ENCODE measurements at regions not wholly inside any gene's neighbourhood (a gene's known extent, or its start where the extent isn't known, plus 50 kb on each side); places are given as distances from the start of the nearest gene placed in this dataset.
A peak's percentile ranks its signal among the peaks of the same experiment; 100 is the strongest.
"Not testable (repeated sequence)": the region's sequence is repeated elsewhere in the genome, so short reads cannot be mapped to it uniquely, and the experiment has no call there.

DNA sequence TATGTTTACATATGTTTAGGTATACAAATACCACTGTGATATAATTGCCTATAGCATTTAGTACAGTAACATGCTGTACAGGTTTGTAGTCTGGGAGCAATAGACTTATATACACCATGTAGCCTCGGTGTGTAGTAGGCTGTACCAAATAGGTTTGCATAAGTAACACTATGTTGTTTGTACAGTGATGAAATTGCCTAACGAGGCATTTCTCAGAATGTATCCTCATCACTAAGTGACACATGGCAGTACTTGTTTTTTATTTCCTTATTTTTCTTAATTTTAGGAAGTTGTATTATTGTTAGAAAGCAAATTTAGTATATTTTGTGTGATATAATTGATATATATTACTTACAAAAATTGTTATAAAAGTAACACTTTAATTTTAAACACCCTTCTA, 840.9 kb downstream of the LTN1 start:
- no peak for DNase-seq

DNA sequence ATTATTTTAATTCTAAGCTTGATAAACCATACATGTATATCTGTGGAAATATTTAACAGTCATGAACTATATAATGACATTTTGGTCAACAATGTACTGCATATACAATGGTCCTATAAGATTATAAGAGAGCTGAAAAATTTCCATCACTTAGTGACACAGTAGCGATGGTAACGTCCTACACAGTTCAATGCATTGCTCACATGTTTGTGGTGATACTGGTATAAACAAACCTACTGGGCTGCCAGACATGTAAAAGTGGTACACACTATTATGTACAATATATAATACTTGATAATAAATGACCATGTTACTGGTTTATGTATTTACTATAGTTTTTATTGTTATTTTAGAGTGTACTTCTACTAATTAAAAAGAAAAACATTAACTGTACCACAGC, 841.9 kb downstream of the LTN1 start:
- DNase-seq: no peak

DNA sequence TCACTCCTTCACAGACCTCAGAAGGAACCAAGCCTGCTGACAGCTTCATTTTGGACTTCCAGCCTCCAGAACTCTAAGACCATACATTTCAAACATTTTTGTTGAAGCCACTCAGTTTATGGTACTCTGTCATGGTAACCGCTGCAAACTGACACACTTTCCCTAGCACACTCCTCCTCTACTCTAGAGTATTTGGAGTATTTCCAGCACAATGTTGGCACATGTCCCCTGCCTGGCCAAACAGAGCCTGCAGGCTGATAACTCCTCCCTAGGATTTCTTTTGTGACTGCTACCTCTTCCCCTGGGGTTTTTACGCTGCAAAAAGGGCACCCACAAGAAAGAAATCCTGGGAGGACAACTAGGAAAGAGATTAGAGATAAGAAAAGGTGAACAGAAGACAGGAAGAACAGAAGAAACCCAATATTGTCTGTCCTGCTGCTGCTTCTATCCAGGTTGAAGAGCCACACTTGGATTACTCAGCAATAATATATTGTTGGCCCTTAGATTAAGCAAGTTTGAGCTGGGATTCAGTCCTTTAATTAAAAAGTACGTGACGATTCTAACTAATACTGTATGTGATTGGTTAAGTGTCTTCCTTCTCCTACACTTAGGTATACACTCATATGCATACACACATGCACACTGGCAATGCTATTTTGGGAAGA, 844.1 kb downstream of the LTN1 start:
- peak; percentile 45 for DNase-seq

DNA sequence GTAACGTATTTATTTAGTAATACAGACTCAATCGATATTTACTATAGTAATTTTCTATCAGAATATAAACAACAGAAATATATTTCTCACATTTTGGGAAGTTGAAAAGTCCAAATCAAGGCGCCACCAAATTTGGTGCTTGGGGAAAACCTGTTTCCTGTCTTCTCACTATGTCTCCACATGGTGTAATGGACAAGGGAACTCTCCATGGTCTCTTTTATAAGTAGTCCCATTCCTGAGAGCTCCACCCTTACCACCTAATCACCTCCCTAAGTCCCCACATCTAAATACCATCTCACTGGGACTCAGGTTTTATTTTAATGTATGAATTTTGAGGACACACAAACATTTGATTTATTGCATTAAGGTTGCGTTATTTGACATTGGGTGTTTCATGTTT, 848.0 kb downstream of the LTN1 start:
- DNase-seq: no peak

DNA sequence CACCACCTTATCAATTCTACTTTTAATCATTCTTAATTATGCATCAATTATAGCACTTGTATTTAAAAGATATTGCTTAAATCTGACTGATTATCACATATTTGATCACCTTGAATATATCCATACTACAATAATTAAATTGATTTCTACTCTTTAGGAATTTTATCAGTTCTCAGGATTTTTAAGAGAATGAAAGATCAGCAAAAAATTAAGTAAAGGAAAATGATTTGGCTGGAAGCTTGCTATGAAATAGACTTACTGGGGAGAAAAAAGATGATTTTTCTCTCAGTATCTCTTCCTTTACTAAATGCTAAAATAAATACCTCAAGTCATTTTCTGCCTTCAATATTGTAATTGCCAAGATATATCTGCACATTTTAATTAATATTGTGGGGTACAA, 848.6 kb downstream of the LTN1 start:
- DNase-seq: no peak

DNA sequence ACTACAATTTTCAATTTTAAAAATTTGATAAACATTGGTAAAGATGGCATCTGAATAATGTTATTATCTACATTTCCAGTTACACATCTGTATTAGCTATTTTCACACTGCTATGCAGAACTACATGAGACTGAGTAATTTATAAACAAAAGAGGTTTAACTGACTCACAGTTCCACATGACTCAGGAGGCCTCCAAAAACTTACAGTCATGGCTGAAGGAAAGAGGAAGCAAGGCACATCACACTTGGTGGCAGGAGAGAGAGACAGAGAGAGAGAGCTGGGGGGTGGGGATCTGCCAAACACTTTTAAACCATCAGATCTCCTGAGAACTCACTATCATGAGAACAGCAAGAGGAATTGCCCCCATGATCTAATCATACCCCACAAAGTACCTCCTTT, 850.0 kb downstream of the LTN1 start:
- DNase-seq: no peak

DNA sequence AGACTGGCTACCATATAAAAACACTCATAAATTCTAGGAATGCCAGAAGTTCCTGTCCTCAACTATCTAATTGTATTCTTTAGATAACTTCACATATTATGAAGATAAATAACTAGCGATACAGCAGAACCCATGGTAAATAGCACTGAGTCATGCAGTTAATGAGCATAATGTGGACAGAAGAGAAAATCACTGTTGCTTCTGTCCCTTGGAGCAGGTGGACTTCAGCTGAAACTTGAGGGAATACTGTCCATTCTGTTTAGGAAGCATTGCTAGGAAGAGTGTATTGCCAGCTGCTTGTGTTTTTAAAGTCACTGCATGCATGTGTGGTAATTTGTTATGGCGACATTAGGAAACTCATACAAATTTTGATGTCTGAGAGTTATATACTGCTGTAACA, 854.4 kb downstream of the LTN1 start:
- no peak for DNase-seq

DNA sequence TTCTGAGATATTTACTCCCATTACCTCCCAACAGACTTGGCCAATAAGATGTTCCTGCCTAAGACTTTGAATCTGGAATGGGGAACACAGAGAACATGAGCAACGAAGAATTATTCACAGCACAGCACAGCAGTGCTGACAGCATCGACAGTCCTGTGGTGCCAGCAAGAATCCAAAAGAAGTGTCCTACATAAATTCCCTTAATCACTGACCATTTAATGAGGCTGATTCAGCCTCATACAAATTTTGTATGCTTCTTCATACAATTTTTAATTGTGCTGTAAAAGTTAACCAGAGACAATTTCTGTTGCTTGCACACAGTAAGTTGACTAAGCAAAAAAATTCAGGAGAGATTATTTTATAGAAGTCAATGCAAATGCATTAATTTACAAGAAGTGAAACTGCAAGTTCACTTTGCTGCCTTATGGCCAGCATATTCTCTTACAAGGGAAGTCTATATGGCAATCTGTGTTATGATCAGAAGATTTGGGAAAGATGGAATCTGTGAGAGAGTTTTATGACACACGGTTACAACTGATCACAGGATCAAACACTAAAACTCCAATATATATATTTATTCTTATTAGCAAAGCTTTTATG, 855.9 kb downstream of the LTN1 start:
- DNase-seq: no peak

DNA sequence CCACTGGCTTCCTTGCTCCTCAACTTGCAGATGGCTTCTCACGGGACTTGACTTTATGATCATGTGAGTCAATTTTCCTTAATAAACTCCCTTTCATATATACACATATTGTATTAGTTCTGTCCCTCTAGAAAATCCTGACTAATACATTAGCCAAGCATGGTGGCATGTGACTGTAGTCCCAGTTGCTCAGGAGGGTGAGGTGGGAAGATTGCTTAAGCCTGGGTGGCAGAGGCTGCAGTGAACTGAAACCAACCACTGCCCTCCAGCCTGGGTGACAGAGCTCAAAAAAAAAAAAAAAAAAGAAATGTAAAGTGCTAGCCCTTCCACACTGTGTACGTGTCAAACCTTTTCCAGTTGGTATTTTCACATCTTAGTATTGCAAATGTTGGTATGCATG, 857.0 kb downstream of the LTN1 start:
- DNase-seq: no peak

DNA sequence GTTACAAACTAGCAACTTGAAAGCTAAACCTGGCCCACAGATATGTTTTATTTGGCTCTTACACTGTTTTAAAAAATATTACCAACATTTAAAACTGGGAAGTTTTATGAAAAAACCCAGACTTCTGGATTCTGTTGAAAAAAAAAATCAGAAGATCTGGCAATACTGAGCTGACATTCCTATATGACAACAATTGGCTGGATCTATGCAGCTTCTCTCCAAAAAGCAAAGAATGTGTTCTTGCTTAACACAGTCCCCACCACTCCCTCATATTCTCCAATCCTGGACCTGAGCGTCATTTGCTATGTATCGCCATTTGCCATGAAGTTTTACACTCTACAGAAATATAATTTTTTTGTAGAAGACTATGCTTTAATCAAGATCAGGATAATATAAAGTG, 859.6 kb downstream of the LTN1 start:
- DNase-seq: no peak

DNA sequence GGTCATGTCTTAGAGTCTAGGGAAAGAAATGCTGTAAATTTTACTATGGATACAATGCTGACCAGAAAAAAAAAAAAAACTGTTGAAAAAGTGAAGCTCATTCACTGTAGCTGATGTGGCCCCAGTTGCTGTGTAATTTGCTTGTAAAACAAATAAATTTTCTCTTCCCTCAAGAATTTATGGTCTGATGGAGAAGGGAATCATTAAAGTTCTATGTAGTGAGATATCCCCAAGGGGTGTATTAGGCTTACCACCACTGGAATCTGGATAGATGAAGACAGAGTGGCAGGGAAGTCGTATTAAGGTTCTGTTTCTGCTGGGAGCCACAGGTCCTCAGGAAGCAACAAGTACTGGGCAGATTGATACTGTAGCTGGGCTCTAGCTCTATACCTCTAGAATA, 860.0 kb downstream of the LTN1 start:
- no peak for DNase-seq

DNA sequence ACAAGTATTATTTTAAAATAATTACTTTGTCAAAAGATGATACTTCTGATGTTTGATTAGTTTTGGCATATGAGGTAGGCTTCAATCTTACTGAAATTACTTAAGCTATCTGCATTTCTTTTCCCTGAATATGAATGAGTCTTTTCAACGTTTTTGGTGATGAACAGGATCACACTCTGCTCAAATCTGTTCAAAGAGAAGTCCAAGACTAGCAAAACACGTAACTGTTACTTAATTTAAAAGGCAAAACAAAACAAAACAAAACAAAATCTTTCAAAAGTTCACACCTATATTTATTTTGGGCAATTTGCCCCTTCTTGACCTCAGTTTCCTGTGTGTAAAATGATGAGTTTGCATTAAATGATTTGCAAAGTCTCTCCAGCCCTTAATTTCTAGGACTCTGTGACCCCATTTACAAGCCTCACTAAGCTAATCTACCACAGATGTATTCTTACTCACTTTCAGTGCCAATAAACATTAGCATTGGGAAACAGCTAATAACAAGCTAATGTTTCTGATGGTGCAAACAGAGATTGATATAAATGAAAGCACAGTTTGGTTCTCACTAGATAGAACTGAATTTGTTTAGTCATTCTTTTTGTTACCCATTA, 865.4 kb downstream of the LTN1 start:
- DNase-seq: no peak

DNA sequence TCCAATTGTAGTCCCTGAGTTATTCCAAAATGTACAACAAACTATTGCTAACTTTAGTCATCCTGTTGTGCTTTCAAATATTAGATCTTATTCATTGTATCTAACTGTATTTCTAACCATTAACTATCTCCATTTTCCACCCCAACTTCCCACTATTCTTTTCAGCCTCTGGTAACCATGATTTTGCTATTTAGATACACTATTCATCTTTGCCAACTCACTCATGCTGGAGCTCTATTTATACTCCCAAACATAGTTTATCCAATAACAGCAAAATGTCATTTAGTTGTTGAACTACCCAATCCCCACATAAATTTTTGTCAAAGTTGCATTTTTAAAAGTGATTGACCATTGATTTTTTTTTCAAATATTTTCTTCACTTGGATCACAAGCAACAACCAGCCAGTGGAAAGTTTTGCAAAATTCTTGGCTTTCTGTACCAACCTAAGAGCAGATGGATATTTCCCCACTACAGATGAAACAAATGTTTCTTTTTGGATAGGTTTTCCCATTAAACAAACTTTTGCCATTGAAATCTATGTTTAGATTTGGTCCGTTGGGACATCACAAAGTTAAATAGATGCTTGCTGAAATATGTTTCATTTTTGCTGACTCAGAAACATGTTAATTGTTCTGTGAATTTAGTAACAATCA, 866.0 kb downstream of the LTN1 start:
- DNase-seq: peak; percentile 65

DNA sequence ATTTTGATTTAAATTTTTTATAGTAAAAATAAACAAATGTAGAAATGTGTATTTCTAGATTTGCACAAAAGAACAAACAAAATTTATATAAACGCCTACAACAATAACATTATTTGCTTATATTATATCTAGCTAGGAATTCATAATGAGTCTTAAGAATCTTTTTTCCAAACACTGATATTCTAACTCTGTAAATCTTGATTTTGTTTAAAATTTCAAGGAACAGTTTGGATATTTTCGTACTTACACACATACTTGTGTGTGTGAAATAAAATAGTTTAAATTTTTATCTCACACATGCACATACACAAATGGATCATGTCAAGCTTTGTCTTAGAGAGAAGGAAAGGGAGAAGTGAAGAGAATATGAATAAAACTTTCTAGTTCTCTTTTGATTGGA, 868.1 kb downstream of the LTN1 start:
- no peak for DNase-seq

DNA sequence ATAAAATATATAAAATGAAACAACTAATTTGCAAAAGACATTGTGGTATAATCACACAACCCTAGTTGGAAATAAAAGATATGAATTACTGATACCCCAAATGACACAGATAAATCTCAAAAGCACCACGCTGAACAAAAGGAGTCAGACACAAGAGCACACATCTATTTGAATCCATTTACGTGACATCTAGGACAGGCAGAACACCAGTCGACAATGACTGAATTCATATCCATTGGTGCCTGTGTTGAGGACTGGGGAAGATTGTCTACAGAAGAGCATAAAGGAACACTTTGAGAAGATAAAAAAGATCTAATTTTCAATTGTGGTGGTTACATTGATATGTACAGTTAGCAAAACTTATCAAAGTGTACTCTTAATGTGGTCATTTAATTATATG, 874.1 kb downstream of the LTN1 start:
- no peak for DNase-seq

DNA sequence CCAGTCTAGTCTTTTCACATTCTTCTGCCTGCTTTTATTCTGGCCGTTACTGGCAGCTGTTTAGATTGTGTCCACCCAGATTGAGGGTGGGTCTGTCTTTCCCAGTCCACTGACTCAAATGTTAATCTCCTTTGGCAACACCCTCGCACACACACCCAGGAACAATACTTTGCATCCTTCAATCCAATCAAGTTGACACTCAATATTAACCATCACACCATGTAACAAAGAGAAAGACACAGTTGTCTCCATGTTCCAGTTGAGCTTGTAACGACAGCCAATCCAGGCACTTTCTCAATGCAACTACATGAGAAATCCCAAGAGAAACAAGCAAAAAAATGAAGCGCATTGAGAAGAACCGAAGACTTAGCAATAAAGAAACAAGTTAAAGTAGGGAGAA, 877.7 kb downstream of the LTN1 start:
- not testable (repeated sequence) for DNase-seq

DNA sequence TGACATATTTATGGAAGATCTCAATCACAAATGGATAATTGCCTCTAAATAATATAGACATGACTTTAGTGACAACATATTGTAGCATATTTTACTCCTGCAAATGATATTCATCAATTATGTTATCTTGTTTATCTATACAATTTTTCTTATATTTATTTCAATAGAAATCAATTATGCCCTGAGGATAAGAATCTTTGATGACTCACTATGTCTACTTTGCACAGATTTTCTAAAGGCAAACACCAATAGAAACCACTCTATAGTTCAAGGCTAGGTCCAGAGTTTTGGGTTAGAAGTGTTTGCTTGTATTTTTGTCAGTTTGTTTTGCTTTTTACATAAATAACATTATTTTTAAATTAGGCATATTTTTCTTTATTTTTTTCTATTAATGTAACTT, 879.0 kb downstream of the LTN1 start:
- no peak for DNase-seq

DNA sequence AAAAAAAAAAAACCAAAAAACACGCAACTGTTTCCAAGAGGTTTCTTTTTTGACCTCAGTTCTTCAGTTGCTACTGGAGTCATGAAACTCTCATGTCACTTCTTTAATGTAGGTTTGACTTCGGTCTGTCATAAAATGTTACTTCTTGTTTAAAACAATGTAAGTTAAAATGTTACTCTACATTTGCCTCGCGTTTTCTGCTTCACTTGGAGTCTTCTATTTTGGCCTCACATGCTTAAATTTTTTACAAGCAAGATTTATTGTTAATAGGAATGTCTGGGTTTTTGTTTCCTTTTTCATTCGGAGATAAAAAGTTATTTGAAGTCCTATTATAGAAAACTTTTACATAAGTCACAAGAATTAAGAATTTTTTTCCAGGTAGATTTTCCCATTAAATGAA, 880.2 kb downstream of the LTN1 start:
- DNase-seq: no peak

DNA sequence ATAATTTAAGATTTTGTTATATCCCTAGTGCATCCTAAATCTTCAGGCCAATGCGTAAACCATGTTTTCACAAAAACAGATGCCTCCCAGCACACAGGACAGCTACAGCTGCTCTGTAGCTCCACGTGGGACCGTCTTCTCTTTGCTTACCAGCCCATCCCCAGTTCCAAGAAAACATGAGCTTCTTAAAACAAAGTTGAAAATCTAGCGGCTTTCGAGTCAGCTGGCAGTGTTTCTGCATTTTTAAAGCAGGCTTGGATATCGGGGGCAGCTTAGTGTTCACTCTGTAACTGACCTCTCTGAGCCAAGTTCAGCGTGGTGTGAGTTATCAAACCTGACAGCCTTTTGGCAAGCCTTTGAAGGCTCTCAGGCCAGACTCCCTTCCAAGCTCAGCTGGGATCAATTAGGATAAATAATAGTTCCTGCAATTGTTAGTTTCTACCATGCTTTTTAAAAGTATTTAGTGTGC, 881.5 kb downstream of the LTN1 start:
- DNase-seq: peak; percentile 68

DNA sequence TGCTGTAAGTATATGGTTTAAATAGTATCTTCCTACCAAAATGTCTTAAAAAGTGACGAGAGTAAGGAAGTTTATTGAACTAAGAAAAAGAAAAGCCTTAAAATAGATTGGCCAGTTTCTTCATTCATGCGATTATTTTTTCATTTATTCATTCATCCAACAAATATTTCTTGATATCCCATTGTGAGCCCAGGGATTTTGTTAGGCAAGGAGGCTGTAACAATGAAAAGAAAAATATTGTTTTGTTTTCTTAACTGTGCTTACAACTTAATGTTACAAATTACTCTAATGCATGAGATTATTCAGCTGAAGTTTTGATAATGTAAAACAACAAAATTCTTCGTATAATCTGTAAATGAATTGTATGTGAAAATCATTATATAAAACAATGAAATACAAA, 882.0 kb downstream of the LTN1 start:
- no peak for DNase-seq

DNA sequence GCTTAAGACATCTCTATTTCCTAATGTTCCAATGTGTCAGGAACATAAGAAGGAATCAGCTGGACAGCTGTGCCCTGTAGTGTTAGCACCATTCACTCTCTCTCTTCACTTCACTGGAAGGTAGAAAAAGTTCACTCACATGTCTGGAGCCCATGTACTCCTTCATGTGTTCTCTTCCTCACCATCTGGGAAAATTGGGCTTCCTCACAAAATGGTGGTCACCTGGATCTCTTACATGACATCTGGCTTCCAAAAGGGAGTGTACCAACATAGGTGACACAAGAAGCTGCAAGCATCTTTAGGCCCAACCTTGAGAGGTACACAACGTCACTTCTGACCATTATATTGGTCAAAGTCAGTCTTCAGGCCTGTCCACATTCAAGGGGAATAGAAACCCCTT, 882.6 kb downstream of the LTN1 start:
- DNase-seq: no peak

DNA sequence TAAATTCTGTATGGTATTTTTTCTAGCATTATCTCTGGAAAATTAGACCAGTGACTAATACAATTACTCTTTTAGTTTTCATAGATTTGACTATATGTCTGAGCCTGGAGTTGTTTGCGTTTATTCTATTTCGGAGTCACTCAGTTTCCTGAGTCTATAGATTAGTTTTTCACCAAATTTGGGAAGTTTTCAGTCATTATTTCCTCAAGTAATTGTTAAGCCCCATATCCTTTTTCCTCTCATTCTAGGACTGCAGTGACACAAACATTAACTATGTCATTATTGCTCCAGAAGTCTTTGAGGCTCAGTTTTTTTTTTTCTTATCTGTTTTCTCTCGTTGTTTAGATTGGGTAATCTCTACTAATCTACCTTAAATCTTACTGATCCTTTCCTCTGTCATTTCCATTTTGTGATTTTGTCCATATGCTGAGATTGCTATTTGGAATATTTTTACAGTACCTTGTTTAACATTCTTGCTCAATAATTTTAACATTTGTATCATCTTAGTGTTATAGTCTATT, 886.2 kb downstream of the LTN1 start:
- no peak for DNase-seq

DNA sequence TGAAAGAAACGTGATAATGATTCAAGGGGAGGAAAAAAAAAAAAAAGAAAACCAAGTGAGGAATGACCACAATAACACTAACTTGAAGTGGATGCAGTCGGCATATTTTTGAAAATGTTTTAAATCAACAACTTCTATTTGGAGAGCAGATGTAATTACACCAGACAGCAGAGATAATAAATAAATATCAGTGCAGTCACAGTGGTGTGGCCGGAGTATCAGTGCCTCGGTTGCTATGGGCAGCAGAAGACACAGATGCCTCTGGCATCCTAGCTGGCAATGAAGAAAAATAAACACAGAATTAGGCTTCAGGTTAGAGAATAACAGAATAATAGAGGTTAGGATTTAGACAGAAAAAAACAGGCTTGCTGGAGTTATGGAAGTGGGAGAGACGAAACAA, 888.3 kb downstream of the LTN1 start:
- no peak for DNase-seq

DNA sequence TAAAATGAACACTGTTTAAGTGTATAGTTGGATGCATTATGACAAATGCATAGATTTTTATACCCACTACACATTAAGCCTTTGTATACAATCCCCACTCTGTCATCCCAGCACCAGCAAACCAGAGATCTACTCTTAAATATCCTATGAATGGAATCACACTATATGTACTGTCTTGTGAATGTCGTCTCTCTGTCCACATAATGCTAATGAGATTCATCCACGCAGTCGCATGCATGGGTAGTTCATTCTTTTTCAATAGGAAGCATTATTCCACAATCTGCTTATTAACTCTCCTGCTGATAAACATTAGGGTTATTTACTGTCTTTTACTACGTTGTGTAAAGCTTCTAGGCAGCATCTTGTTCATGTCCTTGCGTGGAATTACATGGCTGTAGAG, 892.3 kb downstream of the LTN1 start:
- peak; percentile 46 for DNase-seq
